Kidney glomerular epithelial cell (primary cell): ENCODE measurements at regions not wholly inside any gene's neighbourhood (a gene's known extent, or its start where the extent isn't known, plus 50 kb on each side); places are given as distances from the start of the nearest gene placed in this dataset.

Experiments used
- DNase-seq: peaks from one replicate; lab custom pipeline; 2025; lab: John Stamatoyannopoulos, UW

GRCh38 chr13:109669956-109670355 is 116.4 kb downstream of the IRS2 start:
- DNase-seq: no peak

GRCh38 chr13:109669234-109669612 is 117.2 kb downstream of the IRS2 start:
- DNase-seq: no peak

- DNase-seq: no peak
These were observed 117.8 kb downstream of the IRS2 start for GRCh38 chr13:109668433-109669233.

GRCh38 chr13:109667807-109668291 is 118.5 kb downstream of the IRS2 start:
- DNase-seq: no peak

GRCh38 chr13:109667056-109667455 is 119.3 kb downstream of the IRS2 start:
- peak; percentile 51 for DNase-seq

GRCh38 chr13:109666656-109667055 is 119.7 kb downstream of the IRS2 start:
- DNase-seq: no peak

- DNase-seq: no peak
These were observed 120.6 kb downstream of the IRS2 start for GRCh38 chr13:109665781-109666249.

- DNase-seq: no peak
These were observed 121.1 kb downstream of the IRS2 start for GRCh38 chr13:109665240-109665639.

GRCh38 chr13:109657395-109657794 is 129.0 kb downstream of the IRS2 start:
- DNase-seq: no peak

- no peak for DNase-seq
These were observed 130.2 kb downstream of the IRS2 start for GRCh38 chr13:109656206-109656605.

- no peak for DNase-seq
These were observed 130.8 kb downstream of the IRS2 start for GRCh38 chr13:109655611-109656010.

- DNase-seq: no peak
These were observed 131.2 kb downstream of the IRS2 start for GRCh38 chr13:109655206-109655600.

GRCh38 chr13:109654341-109655205 is 131.8 kb downstream of the IRS2 start:
- DNase-seq: no peak

- DNase-seq: no peak
These were observed 133.9 kb downstream of the IRS2 start for GRCh38 chr13:109652531-109652930.

GRCh38 chr13:109651854-109652253 is 134.5 kb downstream of the IRS2 start:
- no peak for DNase-seq

GRCh38 chr13:109651311-109651710 is 135.1 kb downstream of the IRS2 start:
- DNase-seq: no peak

- no peak for DNase-seq
These were observed 135.5 kb downstream of the IRS2 start for GRCh38 chr13:109650861-109651260.

GRCh38 chr13:109649713-109650112 is 136.7 kb downstream of the IRS2 start:
- DNase-seq: no peak

GRCh38 chr13:109647699-109648098 is 138.7 kb downstream of the IRS2 start:
- no peak for DNase-seq

- no peak for DNase-seq
These were observed 139.3 kb downstream of the IRS2 start for GRCh38 chr13:109647053-109647452.

- DNase-seq: no peak
These were observed 140.0 kb downstream of the IRS2 start for GRCh38 chr13:109646423-109646822.

GRCh38 chr13:109645831-109646230 is 140.6 kb downstream of the IRS2 start:
- DNase-seq: no peak

GRCh38 chr13:109644956-109645355 is 141.4 kb downstream of the IRS2 start:
- no peak for DNase-seq
